GM19035 (cell line): ENCODE measurements at regions not wholly inside any gene's neighbourhood (a gene's known extent, or its start where the extent isn't known, plus 50 kb on each side); places are given as distances from the start of the nearest gene placed in this dataset.
"Not testable (repeated sequence)": the region's sequence is repeated elsewhere in the genome, so short reads cannot be mapped to it uniquely, and the experiment has no call there.

ENCODE experiments used
- ATAC-seq: cut with Tn5 transposase; IDR thresholded peaks from one replicate; pipeline ENCODE4 v1.9.1; 2021; ENCODE audit not compliant: unreplicated experiment

DNA sequence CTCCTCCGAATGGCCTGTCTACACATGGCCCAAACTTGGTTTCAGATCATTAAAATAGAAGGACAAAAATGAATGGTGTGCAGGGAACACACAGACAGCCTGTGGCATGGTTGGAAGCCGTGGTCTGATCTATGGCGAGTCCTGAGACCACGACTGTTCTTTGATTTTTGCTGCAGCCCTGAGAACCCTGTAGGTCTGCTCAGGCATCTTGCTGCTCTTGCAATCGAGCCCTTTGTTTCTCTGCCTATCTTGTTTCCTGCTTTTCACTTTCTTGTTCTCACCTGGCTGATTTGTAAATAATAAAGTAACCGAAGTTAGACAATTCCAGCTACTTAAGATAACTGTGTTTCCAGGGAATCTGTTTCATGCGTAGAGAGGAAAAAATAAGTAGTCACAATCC is 54.1 kb upstream of the NBPF9 start:
- ATAC-seq: not testable (repeated sequence)

DNA sequence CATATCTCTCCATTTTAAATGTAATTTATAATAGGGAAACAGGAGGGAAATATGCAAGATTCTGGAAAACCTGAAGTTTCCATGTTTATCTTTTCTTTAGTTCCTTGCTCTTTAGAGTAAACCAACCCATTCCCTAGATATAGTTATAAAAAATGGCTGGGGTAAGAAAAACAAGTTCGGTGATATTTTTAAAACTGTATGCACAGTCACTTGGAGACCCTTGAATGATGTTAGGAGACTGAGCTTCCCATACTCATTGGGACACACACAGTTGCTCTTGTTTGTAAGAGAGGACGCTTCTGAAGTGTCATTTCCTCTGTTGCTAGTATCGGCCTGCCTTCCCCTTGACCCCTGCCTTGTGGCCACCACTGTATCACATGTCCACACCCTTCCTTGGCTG is 55.0 kb upstream of the NBPF9 start:
- ATAC-seq: not testable (repeated sequence)

DNA sequence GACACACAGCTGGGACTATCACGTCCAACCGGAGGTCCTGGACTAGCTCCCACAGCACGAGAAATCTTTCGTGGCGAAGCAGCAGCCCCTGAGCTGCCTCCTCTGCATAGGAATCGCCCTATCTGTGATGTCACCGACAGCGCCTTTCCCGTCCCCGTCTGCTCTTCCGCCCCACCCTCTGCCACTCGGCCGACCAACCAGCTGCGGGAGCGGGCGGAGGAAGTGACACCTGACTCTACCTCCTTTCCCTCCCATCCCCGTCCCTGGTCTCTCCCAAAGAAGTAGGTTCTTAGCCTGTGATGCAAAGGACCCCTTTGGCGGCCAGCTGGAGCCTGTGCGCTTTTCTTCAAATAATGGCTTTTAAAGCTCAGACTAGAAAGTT is 59.7 kb upstream of the NBPF9 start:
- peak; percentile 73 for ATAC-seq

GRCh38 chr1:149174765-149175164 is 71.4 kb upstream of the NBPF9 start:
- not testable (repeated sequence) for ATAC-seq

DNA sequence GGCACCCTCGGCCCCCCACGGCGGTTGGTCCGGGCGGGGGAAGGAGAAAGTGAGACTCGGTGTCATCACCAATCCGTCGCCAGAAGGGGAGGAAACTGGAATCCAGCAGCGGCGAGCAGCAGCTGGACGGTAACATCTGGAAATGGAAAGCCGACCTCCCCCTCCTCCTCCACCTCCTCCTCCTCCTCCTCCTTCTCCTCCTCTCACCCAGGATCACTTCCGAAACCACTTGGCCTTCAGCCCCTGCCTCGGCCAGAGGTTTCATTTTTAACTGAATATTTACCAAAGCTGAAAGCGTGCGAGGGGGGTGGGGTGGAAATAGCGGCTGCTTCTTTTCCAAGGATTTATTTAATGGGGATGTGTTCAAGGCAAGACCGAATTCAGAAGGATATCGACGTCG is 72.5 kb upstream of the NBPF9 start:
- not testable (repeated sequence) for ATAC-seq

GRCh38 chr1:149176453-149177316 is 73.3 kb upstream of the NBPF9 start:
- not testable (repeated sequence) for ATAC-seq

DNA sequence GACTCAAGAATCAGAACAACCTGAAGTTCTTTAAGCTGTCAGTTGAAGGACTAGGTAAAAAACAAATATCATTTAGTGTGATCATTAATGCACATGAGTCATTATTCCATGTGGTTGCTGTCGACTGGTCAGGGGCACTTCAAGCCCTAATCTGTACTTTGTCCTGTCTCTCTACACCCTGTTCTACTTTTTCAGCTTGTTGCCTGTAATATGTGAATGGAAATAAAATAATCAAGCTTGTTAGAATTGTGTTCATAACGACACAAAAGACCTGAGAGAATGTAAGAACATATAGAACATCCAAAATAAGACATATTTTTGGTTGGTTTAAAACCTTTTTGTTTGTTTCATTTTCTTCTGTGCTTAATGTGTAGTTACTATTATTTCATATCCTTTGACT is 87.4 kb upstream of the NBPF9 start:
- ATAC-seq: not testable (repeated sequence)

DNA sequence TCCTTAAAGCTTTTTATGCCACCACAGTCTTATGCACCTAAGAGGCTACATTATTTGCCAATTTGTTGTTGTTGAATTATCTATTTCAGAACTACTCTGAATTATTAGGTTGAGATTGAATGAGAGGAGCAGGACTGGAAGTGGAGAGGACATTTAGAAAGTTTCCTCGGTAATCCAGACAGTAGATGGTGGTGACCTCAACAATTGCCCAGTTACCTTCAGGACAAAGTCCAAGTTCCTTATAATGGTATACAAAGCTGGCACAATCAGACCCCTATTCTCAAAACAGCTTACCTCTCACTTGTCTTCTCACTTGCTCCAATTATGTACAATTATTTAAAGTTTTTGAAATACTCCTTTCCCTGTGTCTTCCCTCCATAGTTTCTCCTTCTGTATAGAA is 93.3 kb upstream of the NBPF9 start:
- ATAC-seq: not testable (repeated sequence)

DNA sequence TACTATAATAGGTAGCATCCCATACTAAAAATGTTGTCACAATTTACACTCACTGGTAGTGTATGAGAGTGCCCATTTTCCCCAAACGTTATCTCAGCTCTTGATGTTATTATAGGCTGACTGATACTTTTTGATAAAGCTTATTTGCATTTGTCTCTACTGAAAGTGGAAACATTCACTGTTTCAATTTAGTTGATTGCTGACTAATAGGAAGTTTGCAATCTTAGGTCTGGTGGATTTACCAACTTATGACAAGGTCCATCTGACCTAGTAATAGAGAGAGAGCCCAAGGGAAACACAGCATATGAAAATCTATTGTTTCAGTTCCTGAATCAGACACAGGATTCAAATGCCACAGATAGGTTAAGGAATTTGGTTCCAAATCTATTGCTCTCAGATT is 97.2 kb upstream of the NBPF9 start:
- not testable (repeated sequence) for ATAC-seq

DNA sequence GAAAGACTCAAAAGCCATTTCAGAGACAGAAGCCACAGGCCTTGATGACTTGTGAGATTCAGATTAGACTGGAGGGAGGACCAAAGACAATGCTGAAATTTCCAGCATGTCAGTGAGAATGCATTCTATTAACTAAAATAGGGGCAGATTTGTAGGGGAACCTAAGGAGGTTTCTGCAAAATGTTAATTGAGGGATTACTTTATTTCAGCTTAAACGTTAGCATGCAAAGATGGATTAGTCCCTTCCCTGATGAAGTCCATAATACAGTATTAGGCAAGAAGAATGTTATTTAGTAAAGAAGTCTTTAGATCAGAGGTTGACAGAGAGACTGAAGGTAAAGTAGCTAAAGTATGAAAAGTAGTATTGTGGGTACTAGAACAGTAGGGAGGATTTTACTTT is 98.9 kb upstream of the NBPF9 start:
- not testable (repeated sequence) for ATAC-seq

- ATAC-seq: not testable (repeated sequence)
Measured at GRCh38 chr1:149204396-149204795, 101.0 kb upstream of the NBPF9 start.

GRCh38 chr1:149208836-149209235 is 105.5 kb upstream of the NBPF9 start:
- not testable (repeated sequence) for ATAC-seq

- not testable (repeated sequence) for ATAC-seq
Measured at GRCh38 chr1:149211757-149212420, 108.5 kb upstream of the NBPF9 start.

DNA sequence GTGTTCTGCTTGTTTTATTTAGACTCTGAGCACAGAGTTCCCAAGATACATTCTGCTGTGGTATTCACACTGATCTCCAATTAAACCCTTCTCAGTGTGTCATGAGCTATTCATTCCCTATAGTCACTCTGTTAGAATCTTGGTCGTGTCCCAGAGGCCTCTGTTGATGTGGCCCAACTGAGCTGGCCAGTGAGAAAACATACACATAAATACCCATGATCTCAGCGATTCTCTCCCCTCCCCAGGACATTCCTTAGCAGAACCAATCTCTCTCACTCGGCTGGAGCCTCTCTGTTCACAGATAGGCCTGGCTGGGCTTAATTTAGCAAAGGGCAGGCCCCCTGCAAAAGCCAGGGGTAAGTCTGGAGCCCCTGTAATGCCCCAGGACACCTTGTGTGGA is 109.6 kb upstream of the NBPF9 start:
- not testable (repeated sequence) for ATAC-seq

DNA sequence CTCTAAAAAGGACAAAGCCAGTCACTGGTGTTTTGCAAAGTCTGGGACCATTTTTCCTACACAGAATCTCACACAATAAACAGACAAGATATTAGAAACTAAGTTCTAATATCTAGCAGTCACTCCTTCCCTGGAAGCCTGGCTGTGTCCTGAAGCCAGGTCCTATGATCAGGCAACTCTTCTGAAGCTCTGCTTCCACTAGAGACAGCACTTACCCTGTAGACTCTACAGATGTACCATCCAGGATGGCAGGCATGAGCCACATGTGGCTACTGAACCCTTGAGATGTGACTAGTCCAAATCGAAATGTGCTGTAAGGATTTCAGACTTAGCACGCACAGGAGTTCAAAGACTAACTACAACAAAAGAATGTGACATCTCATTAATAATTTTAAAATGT is 110.3 kb upstream of the NBPF9 start:
- ATAC-seq: not testable (repeated sequence)

DNA sequence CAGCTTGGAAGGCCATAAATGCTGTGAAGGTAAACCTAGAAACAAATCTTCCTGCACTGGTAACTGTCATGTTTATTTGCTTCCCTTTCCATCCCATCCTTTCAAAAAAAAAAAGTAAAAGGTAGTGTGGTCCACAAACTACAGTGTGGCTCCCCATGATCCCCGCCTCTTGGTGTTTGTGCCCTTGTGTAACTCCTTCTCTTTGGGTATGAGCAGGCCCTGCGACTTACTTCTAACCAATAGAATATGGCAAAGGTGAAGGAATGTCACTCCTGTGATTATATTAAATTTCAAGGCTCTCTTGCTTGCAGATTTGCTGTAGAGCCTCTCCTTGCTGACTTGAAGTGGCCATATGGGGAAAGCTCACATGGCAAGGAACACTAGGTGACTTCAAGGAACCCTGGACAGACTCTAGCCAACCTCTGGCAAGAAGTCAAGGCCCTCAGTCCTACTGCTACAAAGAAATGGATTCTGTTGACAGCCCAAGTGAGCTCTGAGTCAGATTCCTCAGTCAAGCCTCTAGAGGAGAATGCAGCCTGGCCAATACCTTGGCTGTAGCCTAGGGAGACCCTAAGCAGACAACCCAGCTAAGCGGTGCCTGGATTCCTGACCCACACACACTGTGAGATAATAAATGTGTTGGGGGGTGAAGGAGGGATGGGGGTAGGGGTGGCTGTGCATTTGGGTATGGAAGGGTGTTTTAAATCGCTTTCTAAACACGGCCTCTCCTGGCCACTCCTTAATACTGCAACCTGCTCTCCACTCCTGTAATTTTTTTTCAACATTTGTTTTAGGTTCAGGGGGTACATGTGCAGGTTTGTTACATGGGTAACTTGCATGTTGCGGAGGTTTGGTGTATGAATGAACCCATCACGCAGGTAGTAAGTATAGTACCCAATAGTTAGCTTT is 115.0 kb upstream of the NBPF9 start:
- ATAC-seq: not testable (repeated sequence)

DNA sequence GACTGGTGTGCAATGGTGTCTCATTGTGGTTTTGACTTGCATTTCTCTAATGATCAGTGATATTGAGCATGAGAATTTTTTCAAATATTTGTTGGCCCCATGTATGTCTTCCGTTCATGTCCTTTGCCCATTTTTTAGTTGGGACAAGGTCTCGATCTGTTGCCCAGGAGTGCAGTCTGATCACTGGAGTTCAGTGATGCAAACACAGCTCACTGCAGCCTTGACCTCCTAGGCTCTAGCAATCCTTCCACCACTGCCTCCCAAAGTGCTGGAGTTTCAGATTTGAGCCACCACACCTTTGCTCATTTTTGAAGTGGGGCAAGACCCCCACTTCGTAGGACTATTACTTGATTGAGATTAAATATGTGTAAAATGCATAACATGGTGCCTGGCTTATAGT is 116.2 kb upstream of the NBPF9 start:
- ATAC-seq: not testable (repeated sequence)

DNA sequence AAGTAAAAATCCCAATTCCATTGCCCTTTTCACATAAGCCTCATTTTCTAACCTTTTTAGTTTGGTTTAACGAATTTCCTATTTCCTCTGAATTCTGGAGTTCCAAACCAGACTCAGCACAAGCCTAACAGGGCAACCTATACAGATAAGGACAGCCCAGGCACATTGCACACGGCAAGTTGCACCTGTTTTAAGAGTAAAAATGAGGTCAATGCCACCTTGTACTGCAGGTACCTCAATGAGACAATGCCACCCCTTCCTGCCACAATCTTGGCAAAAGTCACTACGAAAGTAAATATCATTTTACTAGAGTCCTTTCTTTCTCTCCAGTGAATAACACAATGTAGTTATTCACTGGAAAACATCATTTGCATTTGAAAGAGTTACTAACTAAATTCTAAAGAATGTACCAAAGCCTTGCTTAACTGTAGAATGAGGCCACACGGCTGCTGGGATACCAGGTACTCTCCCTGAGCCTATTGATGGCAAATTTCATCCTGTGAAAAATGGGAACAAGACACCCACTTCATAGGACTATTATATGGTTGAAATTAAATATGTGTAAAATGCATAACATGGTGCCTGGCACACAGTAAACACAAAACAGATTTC is 117.2 kb upstream of the NBPF9 start:
- not testable (repeated sequence) for ATAC-seq

- ATAC-seq: not testable (repeated sequence)
Measured at GRCh38 chr1:149227933-149228665, 124.7 kb upstream of the NBPF9 start.
